HCT116 (cell line): ENCODE measurements at regions not wholly inside any gene's neighbourhood (a gene's known extent, or its start where the extent isn't known, plus 50 kb on each side); places are given as distances from the start of the nearest gene placed in this dataset.

Experiments
- ATAC-seq: fragments of 200-7000 bp; cut with Tn5 transposase; 2 replicates; pipeline ENCODE4 v1.9.1; 2020; ENCODE audit warnings: mild to moderate bottlenecking, moderate library complexity
- BruUV-seq: library from RNA; stranded (reverse); fragments of 400-500 nt; replicated peaks from 2 replicates; lab custom pipeline; 2021; lab: Mats Ljungman, UMichigan
- CTCF ChIA-PET: fragments of 300-600 bp; sonication (Branson Sonifier 250); formaldehyde crosslinking; loops from one replicate; lab custom pipeline; 2021; ENCODE audit warnings: antibody characterized with exemption; lab: Charles Lee
- POLR2A ChIA-PET: fragments of 300-600, 350-600 bp; sonication (Branson Sonifier 250); formaldehyde crosslinking; loops from one replicate; lab custom pipeline; 2021; ENCODE audit warnings: antibody characterized with exemption; lab: Charles Lee
- RAD21 ChIA-PET, 2 experiments: fragments of 300-600 bp; sonication (Branson Sonifier 250); formaldehyde crosslinking; loops; one replicate each; lab custom pipeline; 2023; ENCODE audit warnings: low total read pairs in 2 of 2; ENCODE audit not compliant: uncharacterized antibody in 2 of 2, unreplicated experiment in 2 of 2, low non-redundant PET in 1 of 2; lab: Charles Lee
- DNase-seq: peaks from one replicate; pipeline ENCODE4 v3.0.0-alpha.2; 2010; ENCODE audit warnings: low read depth, low spot score
- H2AFZ ChIP-seq: fragments of 200-600 bp; shearing (Covaris generic), sonication (generic); 2 replicates; pipeline ENCODE4 v1.6.1; 2017; ENCODE audit warnings: low read depth, mixed run types, mixed read lengths, antibody characterized with exemption, low read length; ENCODE audit not compliant: poor library complexity, severe bottlenecking
- H3K27ac ChIP-seq: 2 replicates; pipeline ENCODE4 v1.5.1; 2012; ENCODE audit warnings: low read depth, low read length
- H3K27me3 ChIP-seq: fragments of 200-600 bp; sonication (generic); 2 replicates; pipeline ENCODE4 v1.6.1; 2016; ENCODE audit warnings: mixed run types, low read length, mixed read lengths; ENCODE audit not compliant: insufficient read depth
- H3K36me3 ChIP-seq, 2 experiments: fragments of 200-500 bp in 1 of 2; fragments of 200-600 bp in 1 of 2; sonication (Bioruptor generic) in 1 of 2; sonication (generic) in 1 of 2; 2 replicates each; pipeline versions ENCODE4 v1.5.1 to v1.6.1; 2014 to 2016; ENCODE audit warnings: low read length in 2 of 2, inconsistent platforms in 1 of 2, mixed read lengths in 1 of 2, mixed run types in 1 of 2; ENCODE audit not compliant: insufficient read depth in 2 of 2, control insufficient read depth in 1 of 2
- H3K4me1 ChIP-seq, 2 experiments: fragments of 200-600 bp in 1 of 2; sonication (generic) in 1 of 2; 2 replicates each; pipeline versions ENCODE4 v1.5.1 to v1.6.1; 2012 to 2017; ENCODE audit warnings: low read length in 2 of 2, inconsistent platforms in 1 of 2, mild to moderate bottlenecking in 1 of 2, mixed read lengths in 1 of 2, mixed run types in 1 of 2, moderate library complexity in 1 of 2; ENCODE audit not compliant: insufficient read depth in 2 of 2, control insufficient read depth in 1 of 2
- H3K4me2 ChIP-seq: fragments of 200-600 bp; sonication (generic); 2 replicates; pipeline ENCODE4 v1.6.1; 2017; ENCODE audit warnings: mixed run types, low read length, mixed read lengths
- H3K4me3 ChIP-seq, 2 experiments: fragments of 200-600 bp in 1 of 2; sonication (generic) in 1 of 2; replicated peaks in 1 of 2; 2 replicates each; pipeline ENCODE4 v1.5.1; 2011 to 2016; ENCODE audit warnings: low read length in 2 of 2, control low read depth in 1 of 2, low read depth in 1 of 2, mild to moderate bottlenecking in 1 of 2, mixed read lengths in 1 of 2, mixed run types in 1 of 2
- H3K79me2 ChIP-seq: fragments of 200-600 bp; sonication (generic); 2 replicates; pipeline ENCODE4 v1.6.1; 2017; ENCODE audit warnings: mild to moderate bottlenecking, mixed run types, low read length, moderate library complexity, mixed read lengths; ENCODE audit not compliant: insufficient read depth
- H3K9ac ChIP-seq: fragments of 200-600 bp; sonication (generic); 2 replicates; pipeline ENCODE4 v1.6.1; 2016; ENCODE audit warnings: low read length, mixed read lengths
- H3K9me2 ChIP-seq: fragments of 200-600 bp; sonication (generic), shearing (Covaris generic); 2 replicates; pipeline ENCODE4 v1.6.1; 2017; ENCODE audit warnings: mixed run types, mild to moderate bottlenecking, moderate library complexity; ENCODE audit not compliant: insufficient read depth
- H3K9me3 ChIP-seq, 2 experiments: fragments of 200-500 bp in 1 of 2; fragments of 200-600 bp in 1 of 2; sonication (Bioruptor generic) in 1 of 2; sonication (generic) in 1 of 2; 2 replicates each; pipeline ENCODE4 v1.6.1; 2014 to 2017; ENCODE audit warnings: low read length in 2 of 2, mixed read lengths in 2 of 2, inconsistent platforms in 1 of 2, low read depth in 1 of 2, mild to moderate bottlenecking in 1 of 2, mixed run types in 1 of 2, moderate library complexity in 1 of 2; ENCODE audit not compliant: control insufficient read depth in 1 of 2, insufficient read depth in 1 of 2
- H4K20me1 ChIP-seq: fragments of 200-600 bp; sonication (generic), shearing (Covaris generic); 2 replicates; pipeline ENCODE4 v1.6.1; 2017; ENCODE audit warnings: mixed run types, mild to moderate bottlenecking, moderate library complexity; ENCODE audit not compliant: insufficient read depth
- CBX3 ChIP-seq: IDR thresholded peaks from 2 replicates; pipeline ENCODE4 v1.6.1; 2012; ENCODE audit warnings: low read depth
- CEBPB ChIP-seq: IDR thresholded peaks from 2 replicates; pipeline ENCODE4 v1.6.1; 2012; ENCODE audit warnings: low read depth
- ELF1 ChIP-seq: IDR thresholded peaks from 2 replicates; pipeline ENCODE4 v1.6.1; 2012; ENCODE audit warnings: low read depth, borderline replicate concordance
- EZH2phosphoT487 ChIP-seq: fragments of 200-600 bp; IDR thresholded peaks from 2 replicates; pipeline ENCODE4 v1.6.1; 2018; ENCODE audit warnings: antibody characterized with exemption, borderline replicate concordance
- FOSL1 ChIP-seq: IDR thresholded peaks from 2 replicates; pipeline ENCODE4 v1.6.1; 2012; ENCODE audit warnings: low read depth
- POLR2A ChIP-seq: IDR thresholded peaks from 2 replicates; pipeline ENCODE4 v1.7.0; 2011; ENCODE audit warnings: borderline replicate concordance; ENCODE audit not compliant: insufficient read depth, insufficient read length; ENCODE audit errors: extremely low read depth
- POLR2AphosphoS5 ChIP-seq: IDR thresholded peaks from 2 replicates; pipeline ENCODE4 v1.6.1; 2011; ENCODE audit warnings: mild to moderate bottlenecking, low read depth, low read length, moderate library complexity
- RAD21 ChIP-seq: IDR thresholded peaks from 2 replicates; pipeline ENCODE4 v1.6.1; 2012; ENCODE audit warnings: low read depth, mild to moderate bottlenecking
- SIN3A ChIP-seq: IDR thresholded peaks from 2 replicates; pipeline ENCODE4 v1.6.1; 2012; ENCODE audit warnings: low read depth
- YY1 ChIP-seq: IDR thresholded peaks from 2 replicates; pipeline ENCODE4 v1.6.1; 2011; ENCODE audit warnings: low read length, low read depth, moderate library complexity, mild to moderate bottlenecking; ENCODE audit not compliant: insufficient replicate concordance; ENCODE audit errors: extremely low read depth
- ZFX ChIP-seq: fragments of 450-650 bp; IDR thresholded peaks from 2 replicates; pipeline ENCODE4 v1.6.1; 2017
- ZNF274 ChIP-seq: fragments of 200-500 bp; sonication (Bioruptor generic); IDR thresholded peaks from 2 replicates; pipeline ENCODE4 v1.6.1; 2014; ENCODE audit warnings: mild to moderate bottlenecking, low read depth, low read length, inconsistent platforms
- intact Hi-C: fragments of 100-400 bp; cut with micrococcal nuclease; formaldehyde crosslinking; loops from 2 replicates; pipeline ENCODE4 v1.10.0; 2022
- TF ChIP-seq, protein P1 (sequence below): IDR thresholded peaks from 2 replicates; pipeline ENCODE4 v1.6.1; 2012
- TF ChIP-seq, protein P2 (sequence below): IDR thresholded peaks from 2 replicates; pipeline ENCODE4 v1.6.1; 2012
- TF ChIP-seq, protein P3 (sequence below): IDR thresholded peaks from 2 replicates; pipeline ENCODE4 v1.6.1; 2012; ENCODE audit warnings: low read depth

DNA sequence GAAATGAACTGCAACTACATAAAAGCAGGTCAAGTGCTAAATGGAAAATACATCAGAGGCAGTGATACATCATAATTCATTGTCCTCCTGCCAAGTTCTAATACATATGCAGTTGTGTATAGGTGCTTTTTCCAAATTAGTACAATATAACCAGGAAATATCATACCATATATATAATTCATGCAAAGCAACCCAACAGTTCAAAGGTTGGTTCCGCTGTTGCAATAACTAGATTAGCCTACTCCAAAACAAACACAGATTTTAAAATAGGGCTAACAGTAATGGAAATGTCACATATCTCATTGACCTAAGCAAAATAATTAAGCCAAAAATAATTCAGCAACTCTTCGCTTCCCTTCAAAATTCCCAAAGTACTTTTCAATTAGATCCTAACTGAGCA lies 88.9 kb upstream of the NEBL start:
- ChIA-PET POLR2A (no interaction called here), CTCF (no interaction called here), RAD21 (no interaction called here)
- no peaks in the 10 kb centered on the region for H3K4me1 ChIP-seq
- no peaks in the 10 kb centered on the region for H3K36me3 ChIP-seq
- 0 out of 2 replicates have a peak, but pooled peaks cover 4% of the 10 kb centered on the region for H4K20me1 ChIP-seq
- H3K27ac ChIP-seq = no peak overlapping the region
- no peak overlapping the region for H3K9ac ChIP-seq
- no peak overlapping the region for H3K4me3 ChIP-seq
- H3K4me2 ChIP-seq = no peak overlapping the region
- no peak for DNase-seq
- TF ChIP-seq, protein P1, sequence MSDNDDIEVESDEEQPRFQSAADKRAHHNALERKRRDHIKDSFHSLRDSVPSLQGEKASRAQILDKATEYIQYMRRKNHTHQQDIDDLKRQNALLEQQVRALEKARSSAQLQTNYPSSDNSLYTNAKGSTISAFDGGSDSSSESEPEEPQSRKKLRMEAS = no peak
- TF ChIP-seq, protein P2, sequence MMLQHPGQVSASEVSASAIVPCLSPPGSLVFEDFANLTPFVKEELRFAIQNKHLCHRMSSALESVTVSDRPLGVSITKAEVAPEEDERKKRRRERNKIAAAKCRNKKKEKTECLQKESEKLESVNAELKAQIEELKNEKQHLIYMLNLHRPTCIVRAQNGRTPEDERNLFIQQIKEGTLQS = no peak
- TF ChIP-seq RAD21 = no peak
- TF ChIP-seq ZNF274 = no peak
- no peak for TF ChIP-seq POLR2A
- TF ChIP-seq ELF1 = no peak
- no peak for TF ChIP-seq YY1
- TF ChIP-seq, protein P3, sequence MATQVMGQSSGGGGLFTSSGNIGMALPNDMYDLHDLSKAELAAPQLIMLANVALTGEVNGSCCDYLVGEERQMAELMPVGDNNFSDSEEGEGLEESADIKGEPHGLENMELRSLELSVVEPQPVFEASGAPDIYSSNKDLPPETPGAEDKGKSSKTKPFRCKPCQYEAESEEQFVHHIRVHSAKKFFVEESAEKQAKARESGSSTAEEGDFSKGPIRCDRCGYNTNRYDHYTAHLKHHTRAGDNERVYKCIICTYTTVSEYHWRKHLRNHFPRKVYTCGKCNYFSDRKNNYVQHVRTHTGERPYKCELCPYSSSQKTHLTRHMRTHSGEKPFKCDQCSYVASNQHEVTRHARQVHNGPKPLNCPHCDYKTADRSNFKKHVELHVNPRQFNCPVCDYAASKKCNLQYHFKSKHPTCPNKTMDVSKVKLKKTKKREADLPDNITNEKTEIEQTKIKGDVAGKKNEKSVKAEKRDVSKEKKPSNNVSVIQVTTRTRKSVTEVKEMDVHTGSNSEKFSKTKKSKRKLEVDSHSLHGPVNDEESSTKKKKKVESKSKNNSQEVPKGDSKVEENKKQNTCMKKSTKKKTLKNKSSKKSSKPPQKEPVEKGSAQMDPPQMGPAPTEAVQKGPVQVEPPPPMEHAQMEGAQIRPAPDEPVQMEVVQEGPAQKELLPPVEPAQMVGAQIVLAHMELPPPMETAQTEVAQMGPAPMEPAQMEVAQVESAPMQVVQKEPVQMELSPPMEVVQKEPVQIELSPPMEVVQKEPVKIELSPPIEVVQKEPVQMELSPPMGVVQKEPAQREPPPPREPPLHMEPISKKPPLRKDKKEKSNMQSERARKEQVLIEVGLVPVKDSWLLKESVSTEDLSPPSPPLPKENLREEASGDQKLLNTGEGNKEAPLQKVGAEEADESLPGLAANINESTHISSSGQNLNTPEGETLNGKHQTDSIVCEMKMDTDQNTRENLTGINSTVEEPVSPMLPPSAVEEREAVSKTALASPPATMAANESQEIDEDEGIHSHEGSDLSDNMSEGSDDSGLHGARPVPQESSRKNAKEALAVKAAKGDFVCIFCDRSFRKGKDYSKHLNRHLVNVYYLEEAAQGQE = no peak
- no peak for TF ChIP-seq POLR2AphosphoS5
- no peak for TF ChIP-seq ZFX
- no peak for TF ChIP-seq CEBPB
- no peak for TF ChIP-seq CBX3
- TF ChIP-seq FOSL1 = no peak
- TF ChIP-seq SIN3A = no peak
- TF ChIP-seq EZH2phosphoT487 = no peak
- intact Hi-C loops = no loop called here
- no peaks in the 10 kb centered on the region for H3K79me2 ChIP-seq
- no peaks in the 10 kb centered on the region for H3K9me3 ChIP-seq
- no peak overlapping the region for H2AFZ ChIP-seq
- H3K27me3 ChIP-seq = no peaks in the 10 kb centered on the region
- ATAC-seq = no peak
- BruUV-seq = no TSS peak
- no peaks in the 10 kb centered on the region for H3K9me2 ChIP-seq
